GM12878 (cell line): ENCODE measurements at regions not wholly inside any gene's neighbourhood (a gene's known extent, or its start where the extent isn't known, plus 50 kb on each side); places are given as distances from the start of the nearest gene placed in this dataset.

ENCODE experiments used
- ATAC-seq: fragments of 200-7000 bp; cut with Tn5 transposase; 3 replicates; pipeline ENCODE4 v1.9.1; 2020; ENCODE audit warnings: mild to moderate bottlenecking, moderate library complexity
- BruUV-seq: library from RNA; stranded (reverse); fragments of 400-500 nt; replicated peaks from 2 replicates; lab custom pipeline; 2021; lab: Mats Ljungman, UMichigan
- CTCF ChIA-PET: fragments of 300-600 bp; sonication (Branson Sonifier 250); formaldehyde crosslinking; extraction: SDS; loops from one replicate; lab custom pipeline; 2021; ENCODE audit warnings: inconsistent platforms; lab: Yijun Ruan, JAX
- POLR2A ChIA-PET: fragments of 350-600 bp; formaldehyde crosslinking; extraction: SDS; loops from one replicate; lab custom pipeline; 2021; ENCODE audit warnings: inconsistent platforms; lab: Charles Lee
- RAD21 ChIA-PET: fragments of 300-600 bp; sonication (Branson Sonifier 250); formaldehyde crosslinking; loops from one replicate; lab custom pipeline; 2023; ENCODE audit warnings: antibody characterized with exemption; ENCODE audit not compliant: unreplicated experiment; lab: Charles Lee
- SMC1A ChIA-PET: fragments of 300-600 bp; sonication (Branson Sonifier 250); formaldehyde crosslinking; loops from one replicate; lab custom pipeline; 2023; ENCODE audit not compliant: unreplicated experiment, uncharacterized antibody; lab: Charles Lee
- DNase-seq: peaks from one replicate; pipeline ENCODE4 v3.0.0-alpha.2; 2011; ENCODE audit warnings: low read depth, low spot score
- FAIRE-seq: peaks from 3 replicates; lab custom pipeline; 2011; peaks lifted over from hg19 to GRCh38; lab: Jason Lieb, UNC
- H2AFZ ChIP-seq: 2 replicates; pipeline ENCODE4 v1.6.0; 2011; ENCODE audit warnings: low read depth, low read length, control low read depth; ENCODE audit not compliant: control insufficient read depth
- H3K27ac ChIP-seq: 2 replicates; pipeline ENCODE4 v1.5.1; 2011; ENCODE audit warnings: control low read depth; ENCODE audit not compliant: control insufficient read depth, insufficient read depth
- H3K27me3 ChIP-seq, 2 experiments: replicated peaks in 1 of 2; 2 replicates each; pipeline versions ENCODE4 v1.6.0 to v1.6.1; 2011; ENCODE audit warnings: low read length in 1 of 2; ENCODE audit not compliant: control insufficient read depth in 2 of 2, insufficient read depth in 2 of 2
- H3K36me3 ChIP-seq, 2 experiments: 2 replicates each; pipeline ENCODE4 v1.5.1; 2011; ENCODE audit warnings: low read length in 1 of 2; ENCODE audit not compliant: control insufficient read depth in 2 of 2, insufficient read depth in 2 of 2
- H3K4me1 ChIP-seq: 2 replicates; pipeline ENCODE4 v1.6.1; 2011; ENCODE audit warnings: mild to moderate bottlenecking, low read length, moderate library complexity, mixed read lengths; ENCODE audit not compliant: control insufficient read depth, insufficient read depth
- H3K4me2 ChIP-seq: 2 replicates; pipeline ENCODE4 v1.6.0; 2011; ENCODE audit warnings: control low read depth; ENCODE audit not compliant: control insufficient read depth, insufficient read depth
- H3K4me3 ChIP-seq: fragments of 200-600 bp; sonication (generic); 2 replicates; pipeline ENCODE4 v1.5.1; 2016
- H3K79me2 ChIP-seq: 2 replicates; pipeline ENCODE4 v1.6.0; 2011; ENCODE audit warnings: low read length; ENCODE audit not compliant: control insufficient read depth, insufficient read depth
- H3K9ac ChIP-seq: 2 replicates; pipeline ENCODE4 v1.8.0; 2011; ENCODE audit warnings: low read length, control low read depth, mixed read lengths; ENCODE audit not compliant: control insufficient read depth, insufficient read depth
- H3K9me3 ChIP-seq: replicated peaks from 3 replicates; pipeline ENCODE4 v1.5.1; 2011; ENCODE audit warnings: mild to moderate bottlenecking, low read length; ENCODE audit not compliant: control insufficient read depth, insufficient read depth
- H4K20me1 ChIP-seq: 2 replicates; pipeline ENCODE4 v1.6.0; 2011; ENCODE audit not compliant: control insufficient read depth, insufficient read depth
- BACH1 ChIP-seq: fragments of 450-650 bp; IDR thresholded peaks from 2 replicates; pipeline ENCODE4 v1.6.1; 2017; ENCODE audit warnings: mild to moderate bottlenecking, borderline replicate concordance
- CHD4 ChIP-seq: fragments of 200-600 bp; sonication (generic); IDR thresholded peaks from 2 replicates; pipeline ENCODE4 v1.6.1; 2016; ENCODE audit warnings: mild to moderate bottlenecking
- DPF2 ChIP-seq: fragments of 450-650 bp; IDR thresholded peaks from 2 replicates; pipeline ENCODE4 v1.6.1; 2017; ENCODE audit warnings: mild to moderate bottlenecking
- HDAC6 ChIP-seq: fragments of 200-600 bp; sonication (generic); IDR thresholded peaks from one replicate; pipeline ENCODE4 v1.8.0; 2017; ENCODE audit warnings: antibody characterized with exemption; ENCODE audit not compliant: unreplicated experiment
- MXI1 ChIP-seq: fragments of 150-350 bp; IDR thresholded peaks from 2 replicates; pipeline ENCODE4 v1.6.1; 2011; ENCODE audit warnings: low read depth, mild to moderate bottlenecking, inconsistent platforms, low read length, improper control_type of control experiment
- PAX8 ChIP-seq: fragments of 450-650 bp; IDR thresholded peaks from 2 replicates; pipeline ENCODE4 v1.6.1; 2017; ENCODE audit warnings: mild to moderate bottlenecking, moderate library complexity
- RELB ChIP-seq: fragments of 450-650 bp; IDR thresholded peaks from 2 replicates; pipeline ENCODE4 v1.6.1; 2017; ENCODE audit warnings: low read depth, mild to moderate bottlenecking, moderate library complexity
- REST ChIP-seq: IDR thresholded peaks from 2 replicates; pipeline ENCODE4 v1.6.1; 2012; ENCODE audit warnings: mild to moderate bottlenecking, low read depth, low read length
- SKIL ChIP-seq: fragments of 450-650 bp; IDR thresholded peaks from 2 replicates; pipeline ENCODE4 v1.6.1; 2017; ENCODE audit warnings: mild to moderate bottlenecking, low read depth, inconsistent platforms; ENCODE audit not compliant: poor library complexity, severe bottlenecking
- SRF ChIP-seq, 2 experiments: IDR thresholded peaks; 2 replicates each; pipeline ENCODE4 v1.6.1; 2011; ENCODE audit warnings: low read depth in 2 of 2, low read length in 2 of 2, mild to moderate bottlenecking in 1 of 2, moderate library complexity in 1 of 2
- TAF1 ChIP-seq: IDR thresholded peaks from 2 replicates; pipeline ENCODE4 v1.6.1; 2011; ENCODE audit warnings: mild to moderate bottlenecking, low read depth, low read length, borderline replicate concordance
- TCF12 ChIP-seq: IDR thresholded peaks from 2 replicates; pipeline ENCODE4 v1.6.1; 2011; ENCODE audit warnings: low read depth, mild to moderate bottlenecking, low read length
- TCF7 ChIP-seq: IDR thresholded peaks from 2 replicates; pipeline ENCODE4 v1.6.1; 2014; ENCODE audit warnings: antibody characterized with exemption, borderline replicate concordance
- USF2 ChIP-seq: IDR thresholded peaks from 2 replicates; pipeline ENCODE4 v1.6.1; 2011; ENCODE audit warnings: low read depth, low read length, improper control_type of control experiment, borderline replicate concordance
- ZBED1 ChIP-seq: IDR thresholded peaks from 2 replicates; pipeline ENCODE4 v1.6.1; 2016; ENCODE audit warnings: borderline replicate concordance
- ZNF24 ChIP-seq: fragments of 450-650 bp; IDR thresholded peaks from 2 replicates; pipeline ENCODE4 v1.6.1; 2017; ENCODE audit warnings: antibody characterized with exemption, mild to moderate bottlenecking
- ZNF622 ChIP-seq: fragments of 450-650 bp; IDR thresholded peaks from 2 replicates; pipeline ENCODE4 v1.6.1; 2017; ENCODE audit warnings: mild to moderate bottlenecking, inconsistent platforms
- ZSCAN29 ChIP-seq: fragments of 450-650 bp; IDR thresholded peaks from 2 replicates; pipeline ENCODE4 v1.6.1; 2017; ENCODE audit warnings: mild to moderate bottlenecking, moderate library complexity
- in situ Hi-C: fragments of 300-500 bp; cut with MboI; formaldehyde crosslinking; loops from 9 replicates; pipeline ENCODE4 v1.14.3; 2018; ENCODE audit warnings: mixed read lengths
- intact Hi-C: fragments of 100-400 bp; cut with micrococcal nuclease; formaldehyde crosslinking; loops from one replicate; pipeline ENCODE4 v1.14.2; 2022; ENCODE audit not compliant: unreplicated experiment

- RAD21 ChIA-PET = no interaction called here
- intact Hi-C loops = no loop called here
- in situ Hi-C loops = no loop called here
These were observed 132.0 kb upstream of the ATP2B2 start for GRCh38 chr3:10637342-10637741.

More at GRCh38 chr3:10637342-10637741, 132.0 kb upstream of the ATP2B2 start:
- no peaks in the 10 kb centered on the region; the same call in 2 of the 3 replicates for H3K9me3 ChIP-seq
- DNase-seq = no peak
- CTCF ChIA-PET = no interaction called here
- H2AFZ ChIP-seq = no peak overlapping the region
- H3K4me2 ChIP-seq = no peak overlapping the region
- H3K27me3 ChIP-seq = no peaks in the 10 kb centered on the region; a peak in 2 of 4 replicates
- no peak overlapping the region for H3K4me3 ChIP-seq
- H3K4me1 ChIP-seq = no peaks in the 10 kb centered on the region
- no peak for FAIRE-seq
- H3K79me2 ChIP-seq = no peaks in the 10 kb centered on the region
- no peak overlapping the region for H3K9ac ChIP-seq
- TF ChIP-seq TCF12 = no peak
- TF ChIP-seq SKIL = no peak
- TF ChIP-seq HDAC6 = no peak
- no peak for TF ChIP-seq ZBED1
- TF ChIP-seq ZNF24 = no peak
- no peak for TF ChIP-seq USF2
- no peak for TF ChIP-seq BACH1
- no peak for TF ChIP-seq CHD4
- TF ChIP-seq SRF (IDR thresholded peaks at IDR 0.05; ENCODE audit: low read depth in 2 of 2, low read length in 2 of 2) = no peak
- TF ChIP-seq ZSCAN29 = no peak
- TF ChIP-seq MXI1 = no peak
- no peak for TF ChIP-seq ZNF622
- TF ChIP-seq REST = no peak
- no peak for TF ChIP-seq TAF1
- no peak for TF ChIP-seq DPF2
- no peak for TF ChIP-seq PAX8
- no peak for TF ChIP-seq RELB
- TF ChIP-seq TCF7 = no peak
- BruUV-seq = no TSS peak
- SMC1A ChIA-PET = no interaction called here
- H3K27ac ChIP-seq = no peak overlapping the region
- POLR2A ChIA-PET = no interaction called here
- ATAC-seq = no peak
- no peaks in the 10 kb centered on the region for H4K20me1 ChIP-seq
- H3K36me3 ChIP-seq = no peaks in the 10 kb centered on the region
